GM21717 (cell line): ENCODE measurements at regions not wholly inside any gene's neighbourhood (a gene's known extent, or its start where the extent isn't known, plus 50 kb on each side); places are given as distances from the start of the nearest gene placed in this dataset.
"Not testable (repeated sequence)": the region's sequence is repeated elsewhere in the genome, so short reads cannot be mapped to it uniquely, and the experiment has no call there.

Source experiments
- ATAC-seq: cut with Tn5 transposase; IDR thresholded peaks from one replicate; pipeline ENCODE4 v1.9.1; 2021; ENCODE audit warnings: mild to moderate bottlenecking, moderate library complexity; ENCODE audit not compliant: unreplicated experiment

DNA sequence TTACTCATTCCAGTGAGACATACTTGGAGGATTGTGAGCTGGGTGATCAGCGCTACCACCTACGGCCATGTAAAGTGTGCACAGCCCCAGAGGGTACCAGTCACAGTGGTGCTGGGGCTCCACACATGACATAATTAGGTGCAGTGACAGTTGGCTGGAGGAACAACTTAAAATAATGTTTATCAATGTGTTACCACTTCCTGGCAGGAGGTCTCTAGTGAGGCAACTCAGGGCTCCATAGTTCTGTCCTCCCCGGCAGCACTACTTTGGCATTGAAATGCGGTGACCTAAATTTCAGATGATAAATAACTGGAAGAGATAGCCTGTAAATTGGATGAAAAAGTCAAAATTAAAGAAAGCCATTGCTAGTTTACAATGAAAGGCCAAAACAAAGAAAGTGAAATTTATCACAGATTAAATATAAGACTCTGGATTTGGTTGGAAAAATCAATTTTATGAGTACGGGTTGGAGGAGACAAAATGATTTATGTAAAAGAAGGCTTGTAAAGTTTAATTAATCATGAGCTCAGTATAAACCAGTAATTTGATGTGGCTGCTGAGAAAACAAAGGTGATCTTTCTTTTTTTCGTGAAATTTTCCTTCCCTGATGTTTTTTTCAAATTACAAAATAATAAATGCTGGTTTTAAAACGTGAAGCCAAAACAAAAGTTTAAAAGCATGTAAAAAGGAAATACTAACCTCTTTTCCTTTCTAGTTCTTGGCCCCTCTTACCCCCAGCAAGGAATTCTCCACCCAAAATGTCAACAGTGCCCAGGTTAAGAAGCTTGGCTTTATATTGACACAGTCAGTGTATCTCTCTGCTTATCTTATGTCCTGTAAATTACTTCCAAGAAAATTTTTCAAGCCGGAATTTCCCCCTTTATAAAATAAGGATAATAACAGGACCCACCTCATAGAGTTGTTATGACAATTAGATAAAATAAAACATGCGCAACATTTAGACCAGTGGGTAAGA is 126.7 kb upstream of the NOX3 start:
- no peak for ATAC-seq

GRCh38 chr6:155580904-155581303 is 125.3 kb upstream of the NOX3 start:
- ATAC-seq, result no peak

DNA sequence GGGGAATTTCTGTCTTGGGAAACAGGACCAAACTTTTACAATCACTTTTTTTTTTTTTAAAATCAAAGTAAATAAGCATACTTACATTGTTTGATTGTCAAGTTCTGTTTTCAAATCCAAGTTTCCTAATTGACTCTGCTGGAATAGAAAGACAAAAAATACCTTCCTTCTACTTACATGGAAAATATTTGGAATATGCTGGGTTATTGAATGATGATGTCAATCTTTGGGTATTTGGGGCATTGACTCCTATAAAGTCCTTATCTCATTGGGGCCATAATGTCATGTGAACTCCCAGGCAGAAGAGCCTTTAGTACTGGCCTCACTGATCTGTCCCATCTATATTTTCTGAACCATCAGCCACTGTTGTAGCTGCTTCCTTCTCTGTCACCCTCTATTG is 122.6 kb upstream of the NOX3 start:
- ATAC-seq, result no peak

DNA sequence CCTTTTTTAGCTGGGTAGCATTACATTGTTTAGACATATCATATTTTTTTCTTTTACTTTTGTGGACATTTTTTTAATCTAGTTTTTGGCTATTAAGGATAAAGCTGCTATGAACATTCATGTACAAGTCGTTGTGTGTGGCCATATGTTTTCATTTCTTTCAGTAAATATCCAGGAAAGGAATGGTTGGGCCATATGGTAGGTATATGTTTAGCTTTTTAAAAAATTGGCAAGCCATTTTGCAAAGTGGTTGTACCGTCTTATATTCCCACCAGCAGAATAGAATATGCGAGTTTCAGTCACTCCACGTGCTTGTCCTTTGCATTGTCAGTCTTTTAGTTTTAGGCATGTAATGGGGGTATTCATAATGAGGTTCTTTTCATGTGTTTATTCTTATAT is 106.3 kb upstream of the NOX3 start:
- ATAC-seq, result no peak

DNA sequence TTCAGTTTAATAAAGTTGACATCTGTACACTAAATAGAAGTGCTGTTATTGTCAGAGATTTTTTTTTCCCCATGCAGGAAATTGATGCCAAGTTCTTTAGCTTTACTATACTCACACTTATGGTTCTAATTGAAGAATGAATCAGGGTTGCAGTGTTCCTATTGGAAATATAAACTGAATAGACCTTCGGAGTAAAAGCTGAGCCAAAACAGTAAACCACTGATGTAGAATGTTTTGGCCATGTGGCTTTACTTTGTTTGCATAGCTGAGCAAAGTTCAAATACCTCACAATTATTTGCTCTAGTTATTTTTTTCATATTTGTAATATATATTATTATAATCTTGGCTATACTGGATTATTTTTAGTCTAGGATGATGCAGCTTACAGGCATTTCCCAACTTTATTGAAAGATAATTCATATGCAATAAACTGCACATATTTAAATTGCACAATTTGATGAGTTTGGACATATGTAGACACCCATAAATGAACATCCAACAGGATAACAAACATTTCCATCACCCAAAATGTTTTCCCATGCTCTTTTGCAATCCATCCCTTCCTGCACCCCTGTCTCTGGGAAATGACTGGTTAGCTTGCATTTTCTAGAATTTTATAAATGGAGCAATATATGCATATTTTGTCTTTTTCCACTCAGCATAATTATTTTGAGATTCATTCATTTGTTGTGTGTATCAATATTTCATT is 105.8 kb upstream of the NOX3 start:
- no peak for ATAC-seq

- ATAC-seq, result no peak
These were observed 94.3 kb upstream of the NOX3 start for GRCh38 chr6:155549928-155550327.

GRCh38 chr6:155549028-155549798 is 93.6 kb upstream of the NOX3 start:
- ATAC-seq, result no peak

GRCh38 chr6:155548576-155548975 is 92.9 kb upstream of the NOX3 start:
- no peak for ATAC-seq

DNA sequence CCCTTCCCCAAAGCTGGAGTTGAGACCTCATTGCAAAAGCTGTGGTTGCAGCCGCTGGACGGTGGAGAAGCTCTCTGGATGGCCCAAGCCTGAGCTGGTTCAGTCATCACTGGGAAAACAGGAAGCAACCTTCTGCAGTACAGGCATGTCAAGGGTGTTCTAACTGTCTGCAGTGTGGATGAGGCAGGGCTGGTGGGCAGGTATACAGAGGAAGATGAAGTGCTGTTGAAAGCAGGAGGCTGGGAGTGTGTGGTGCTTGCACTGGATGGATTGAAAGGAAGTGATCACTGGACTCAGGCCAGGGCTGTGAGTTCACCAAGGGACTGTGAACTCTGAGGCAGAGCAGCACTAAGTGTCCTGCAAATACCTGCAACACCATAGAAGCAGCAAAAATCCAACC is 89.0 kb upstream of the NOX3 start:
- no peak for ATAC-seq

GRCh38 chr6:155543166-155543847 is 87.7 kb upstream of the NOX3 start:
- ATAC-seq, result no peak

DNA sequence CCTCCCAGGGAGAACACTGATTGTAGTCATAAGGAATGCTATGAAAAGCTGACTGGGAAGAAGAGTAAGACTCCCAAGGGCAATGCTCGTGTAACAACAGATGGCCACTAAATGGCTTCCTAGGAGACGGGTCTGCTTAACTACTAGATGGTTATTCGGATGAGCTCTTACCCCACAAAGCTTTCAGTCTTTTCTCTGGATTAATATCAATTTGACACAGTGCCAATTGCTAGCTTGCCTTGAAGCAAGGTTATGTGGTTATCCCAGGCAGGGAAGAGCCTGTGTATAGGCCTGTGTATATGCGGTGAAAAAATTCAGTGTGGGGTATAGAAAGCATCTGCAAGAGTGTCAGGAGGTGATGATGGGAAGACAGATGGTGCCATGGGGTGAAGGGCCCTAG is 86.4 kb upstream of the NOX3 start:
- no peak for ATAC-seq

- no peak for ATAC-seq
These were observed 83.2 kb upstream of the NOX3 start for GRCh38 chr6:155538708-155539390.

DNA sequence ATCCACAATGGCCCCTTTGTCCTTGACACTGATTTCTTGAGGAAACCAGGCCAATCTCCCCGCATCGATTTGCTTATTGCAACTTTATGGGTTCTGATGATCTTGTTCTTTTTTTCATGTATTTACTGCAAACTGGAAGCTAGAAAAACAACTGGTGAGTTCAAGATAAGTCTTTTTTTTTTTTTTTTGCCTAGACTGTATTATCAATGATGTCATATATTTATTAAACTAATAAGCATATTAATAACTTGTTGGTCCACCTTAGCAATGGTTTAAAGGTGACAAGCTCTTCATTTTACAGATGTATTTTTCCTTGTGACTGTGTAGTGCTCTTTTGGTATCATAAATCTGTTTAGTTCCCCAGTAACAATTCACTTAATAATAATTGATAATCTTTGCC is 79.0 kb upstream of the NOX3 start:
- ATAC-seq, result no peak

DNA sequence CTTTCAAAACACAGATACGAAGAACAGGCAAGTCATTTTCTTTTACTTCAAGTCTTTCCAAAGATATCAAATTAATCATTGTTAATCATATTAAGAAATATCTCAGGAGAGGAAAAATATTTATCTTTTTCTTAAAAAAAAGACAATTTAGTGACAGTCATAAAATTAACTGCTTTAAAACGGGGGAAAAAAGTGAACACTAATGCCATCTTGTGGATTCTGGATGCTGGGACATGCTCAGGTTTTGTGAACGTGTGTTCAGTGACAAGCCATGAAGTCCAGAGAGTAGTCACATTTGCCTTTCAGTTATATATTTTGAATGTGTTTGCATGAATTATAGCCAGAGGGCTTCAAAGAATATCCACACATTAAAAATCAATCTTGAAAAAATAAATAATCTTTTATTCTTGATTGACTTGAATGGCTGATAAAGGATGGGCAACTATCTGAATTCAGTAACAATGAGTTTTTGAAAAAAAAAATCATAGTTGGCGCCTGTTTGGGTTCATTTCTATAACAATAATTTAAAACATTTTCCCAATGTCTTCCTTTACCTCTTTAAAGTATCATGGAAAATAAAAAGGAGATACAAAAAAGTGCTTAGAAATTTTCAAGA is 74.7 kb upstream of the NOX3 start:
- peak; percentile 78 for ATAC-seq

GRCh38 chr6:155529814-155530213 is 74.2 kb upstream of the NOX3 start:
- not testable (repeated sequence) for ATAC-seq

- ATAC-seq, result no peak
These were observed 73.4 kb upstream of the NOX3 start for GRCh38 chr6:155528982-155529453.

GRCh38 chr6:155528335-155528734 is 72.7 kb upstream of the NOX3 start:
- no peak for ATAC-seq

DNA sequence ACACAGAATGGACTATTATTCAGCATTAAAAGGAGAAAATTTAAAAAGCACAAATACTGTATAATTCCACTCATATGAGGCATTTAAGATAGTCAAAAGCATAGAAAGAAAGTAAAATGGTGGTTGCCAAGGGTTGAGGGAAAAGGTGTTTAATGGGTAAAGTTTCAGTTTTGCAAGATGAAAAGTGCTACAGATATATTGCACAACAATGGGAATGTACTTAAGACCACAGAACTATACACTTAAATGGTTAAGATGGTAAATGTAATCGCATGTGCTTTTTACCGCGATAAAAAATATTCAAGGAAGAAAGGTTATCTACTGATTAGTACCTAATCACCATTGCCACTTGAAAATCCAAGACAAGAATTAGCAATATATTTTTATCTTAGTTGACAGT is 71.8 kb upstream of the NOX3 start:
- no peak for ATAC-seq

GRCh38 chr6:155523821-155524651 is 68.4 kb upstream of the NOX3 start:
- ATAC-seq, result no peak
